Left colon (tissue), 2 donors: ENCODE measurements at regions not wholly inside any gene's neighbourhood (a gene's known extent, or its start where the extent isn't known, plus 50 kb on each side); places are given as distances from the start of the nearest gene placed in this dataset.
A peak's percentile ranks its signal among the peaks of the same experiment; 100 is the strongest.

ENCODE experiments used
- ATAC-seq: fragments of 200-7000 bp; cut with Tn5 transposase; one replicate; pipeline ENCODE4 v1.9.1; 2020; ENCODE audit warnings: mild to moderate bottlenecking, moderate library complexity
- DNase-seq, 2 donors: peaks; one replicate each; pipeline ENCODE4 v3.0.0-alpha.2; 2020
- intact Hi-C, 2 donors: fragments of 100-400 bp; cut with DNase I in 1 of 2; cut with micrococcal nuclease in 1 of 2; formaldehyde crosslinking; loops; one replicate each; pipeline versions ENCODE4 v1.11.2 to v1.14.0; 2022; cut with DNase I, micrococcal nuclease
- donor health status: DM: no; HTN: no; CAD: no.
- donor health status: DM: yes; HTN: yes; CAD: no.

GRCh38 chr6:97443408-97444080, 160.5 kb upstream of the MMS22L start:
- intact Hi-C loops = no loop called here
- DNase-seq (no peak), ATAC-seq (no peak)

GRCh38 chr6:97445407-97445806, 162.4 kb upstream of the MMS22L start:
- DNase-seq = no peak
- intact Hi-C loops = no loop called here
- ATAC-seq = no peak

DNA sequence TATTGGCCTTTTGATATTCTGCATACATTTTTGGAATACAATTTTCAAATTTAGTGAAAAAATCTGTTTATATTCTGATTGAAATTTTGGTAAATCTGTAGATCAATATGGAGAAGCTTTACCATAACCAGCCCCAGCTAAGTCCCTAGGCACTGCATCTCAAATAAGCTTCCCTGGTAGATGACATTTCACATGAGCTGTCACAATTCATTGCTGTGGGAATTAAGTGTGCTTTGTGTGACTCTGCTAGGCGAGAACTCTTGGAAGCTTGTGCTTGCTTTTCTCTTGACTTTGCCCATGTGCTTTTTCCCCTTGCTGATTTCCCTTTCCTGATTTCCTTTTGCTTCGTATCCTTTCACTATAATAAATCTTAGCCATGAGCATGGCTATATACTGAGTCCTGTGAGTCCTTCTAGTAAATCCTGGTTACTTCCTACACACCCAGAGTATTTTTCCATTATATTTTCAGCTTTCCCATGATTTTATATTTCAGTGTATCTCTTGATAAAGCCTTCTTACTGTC, 166.5 kb upstream of the MMS22L start:
- intact Hi-C loops = no loop called here
- no peak for ATAC-seq
- DNase-seq = no peak

DNA sequence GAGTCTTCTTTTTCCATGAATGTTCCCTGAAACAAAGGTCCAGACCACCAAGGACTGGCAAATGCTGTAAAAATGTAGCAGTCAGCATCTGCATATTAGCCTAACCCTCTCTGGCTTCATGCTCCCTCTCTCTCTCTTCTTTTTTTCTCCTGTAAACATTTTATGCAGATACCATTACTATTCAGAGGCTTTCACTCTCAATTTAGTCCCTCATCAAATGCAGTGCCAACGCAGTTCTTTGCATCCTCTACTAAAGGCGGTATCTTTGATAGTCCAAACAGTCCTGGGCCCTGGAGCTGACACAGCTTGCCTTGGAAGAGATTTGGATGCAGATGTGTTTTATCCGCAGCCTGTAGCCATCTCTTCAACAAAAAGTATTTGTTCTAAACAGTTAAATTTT, 167.1 kb upstream of the MMS22L start:
- intact Hi-C loops = no loop called here
- ATAC-seq (no peak), DNase-seq (no peak)

- DNase-seq (no peak), ATAC-seq (no peak)
- intact Hi-C loops = no loop called here
Measured at GRCh38 chr6:97456070-97456469, 173.1 kb upstream of the MMS22L start.

GRCh38 chr6:97459535-97459934, 176.5 kb upstream of the MMS22L start:
- DNase-seq = no peak
- no peak for ATAC-seq
- intact Hi-C loops = no loop called here

GRCh38 chr6:97459986-97460385, 177.0 kb upstream of the MMS22L start:
- intact Hi-C loops = no loop called here
- ATAC-seq = no peak

GRCh38 chr6:97460394-97461080, 177.5 kb upstream of the MMS22L start:
- ATAC-seq (no peak), DNase-seq (no peak)
- intact Hi-C loops = no loop called here

More at GRCh38 chr6:97459986-97460385, 177.0 kb upstream of the MMS22L start:
- no peak for DNase-seq

- intact Hi-C loops = no loop called here
- DNase-seq (no peak), ATAC-seq (no peak)
Measured at GRCh38 chr6:97461218-97461617, 178.2 kb upstream of the MMS22L start.

DNA sequence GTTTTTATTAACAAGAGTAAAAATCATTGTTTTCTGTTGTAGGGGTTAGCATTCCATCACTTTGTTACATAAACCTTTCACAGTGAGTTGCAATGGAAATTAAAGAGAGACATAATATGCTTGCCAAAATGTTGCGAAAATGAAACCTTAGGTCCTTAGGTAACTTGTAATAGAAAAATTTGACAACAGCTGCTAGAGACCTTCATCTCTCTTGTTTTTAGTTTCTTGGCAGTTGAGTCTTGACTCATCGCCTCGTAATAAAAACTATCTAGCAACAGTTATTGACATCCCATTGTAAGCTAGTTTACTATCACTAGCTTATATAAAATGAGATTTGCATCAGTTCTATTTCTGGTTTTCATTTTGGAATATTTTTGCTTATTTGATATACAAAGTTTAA, 179.0 kb upstream of the MMS22L start:
- DNase-seq = no peak
- no peak for ATAC-seq
- intact Hi-C loops = no loop called here

DNA sequence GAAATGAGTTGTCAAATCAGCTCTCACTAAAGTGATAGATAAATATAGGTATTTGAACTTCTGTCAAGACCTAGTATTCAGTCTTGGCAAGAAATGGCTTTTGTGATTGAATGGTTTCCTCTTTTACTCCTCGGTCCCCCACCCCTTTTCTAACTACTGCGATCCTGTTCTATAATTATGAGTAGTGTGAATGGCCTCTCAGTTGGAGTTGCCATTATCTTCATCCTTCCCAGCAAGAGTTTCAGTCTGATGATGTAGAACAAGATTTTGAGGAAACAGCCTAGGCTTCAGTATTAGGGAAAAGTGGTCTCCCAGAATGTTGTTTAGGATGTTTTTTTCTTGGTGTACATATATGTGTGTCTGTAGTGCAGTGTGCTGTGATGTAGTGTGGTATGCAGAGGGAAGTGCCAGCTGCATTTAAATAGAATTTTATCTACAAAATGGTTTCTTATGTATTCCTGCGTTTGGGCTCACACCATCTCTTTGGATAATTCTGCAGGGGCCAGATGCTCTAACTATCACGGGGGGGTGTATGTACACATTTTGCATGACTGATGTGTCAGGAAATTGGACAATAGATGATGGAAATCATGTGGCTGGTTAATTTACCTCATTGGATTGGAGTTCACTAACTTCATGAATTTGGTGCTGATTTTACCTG, 180.1 kb upstream of the MMS22L start:
- intact Hi-C loops = no loop called here
- no peak for DNase-seq
- ATAC-seq = no peak

DNA sequence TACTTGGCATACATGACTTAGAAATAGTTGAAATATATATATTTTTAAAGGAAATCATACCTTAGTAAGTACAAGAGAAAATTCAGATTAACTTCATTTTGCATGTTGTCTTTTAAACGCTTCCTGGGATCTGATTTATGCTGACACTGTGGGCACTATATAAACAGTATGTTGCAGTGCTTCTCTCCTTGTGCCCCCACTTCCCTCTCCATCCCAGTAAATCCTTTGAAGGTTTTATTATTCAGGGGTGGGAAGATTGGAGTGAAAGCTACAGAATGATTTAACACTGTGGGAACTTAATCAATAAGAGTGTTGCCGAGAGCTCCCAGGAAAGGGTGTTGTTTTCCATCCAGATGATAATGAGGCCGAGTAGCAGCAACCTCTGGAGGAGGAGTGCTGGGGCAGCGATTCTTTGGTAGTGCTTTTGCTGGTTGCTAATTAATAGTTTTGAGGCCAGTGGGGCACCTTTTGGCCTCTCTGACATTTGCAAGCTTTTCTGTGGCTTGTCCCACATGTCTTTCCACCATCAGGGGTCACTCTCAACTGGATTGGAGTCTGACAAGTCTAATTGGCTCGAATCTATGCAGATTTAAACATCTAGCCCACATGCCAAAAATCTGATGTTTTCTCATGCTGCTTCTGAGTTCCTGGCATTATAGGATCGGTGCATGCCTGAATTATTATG, 183.0 kb upstream of the MMS22L start:
- ATAC-seq (no peak), DNase-seq (no peak)
- intact Hi-C loops = no loop called here

GRCh38 chr6:97468981-97469380, 186.0 kb upstream of the MMS22L start:
- intact Hi-C loops = no loop called here
- DNase-seq (no peak), ATAC-seq (no peak)

GRCh38 chr6:97469451-97469850, 186.4 kb upstream of the MMS22L start:
- no peak for ATAC-seq
- DNase-seq = no peak
- intact Hi-C loops = no loop called here

GRCh38 chr6:97470322-97470721, 187.3 kb upstream of the MMS22L start:
- no peak for DNase-seq
- intact Hi-C loops = no loop called here
- no peak for ATAC-seq

DNA sequence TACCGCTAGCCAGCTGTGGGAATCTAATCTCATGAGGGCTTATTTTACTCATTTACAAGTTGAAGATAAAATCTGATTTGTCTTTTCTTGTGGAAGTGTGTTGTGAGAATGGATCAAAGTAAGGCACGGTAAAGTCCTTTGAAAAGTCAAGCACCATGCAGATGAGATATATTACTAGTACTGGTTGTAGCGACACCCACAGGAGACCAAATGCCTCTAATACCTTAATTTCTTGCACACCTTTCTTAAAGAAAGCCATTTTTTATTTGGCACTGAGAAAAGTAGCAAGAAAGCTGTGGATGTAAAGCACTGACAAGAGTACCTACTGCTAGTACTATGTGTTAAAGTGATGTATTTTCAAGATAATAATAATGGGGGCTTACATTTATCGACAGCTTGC, 191.0 kb upstream of the MMS22L start:
- no peak for DNase-seq
- ATAC-seq = no peak
- intact Hi-C loops = no loop called here

GRCh38 chr6:97497713-97498331, 214.8 kb upstream of the MMS22L start:
- ATAC-seq (peak; percentile 86), DNase-seq (peak; percentile 31 to 62)
- intact Hi-C loops = loop anchor here in 1 of 2 donors (5.0 kb wide), 2 partner anchors 1349 to 1619 kb away; no protein-coding TSS in a partner anchor

GRCh38 chr6:97501853-97502252, 218.8 kb upstream of the MMS22L start:
- ATAC-seq (no peak), DNase-seq (no peak)
- intact Hi-C loops = no loop called here

DNA sequence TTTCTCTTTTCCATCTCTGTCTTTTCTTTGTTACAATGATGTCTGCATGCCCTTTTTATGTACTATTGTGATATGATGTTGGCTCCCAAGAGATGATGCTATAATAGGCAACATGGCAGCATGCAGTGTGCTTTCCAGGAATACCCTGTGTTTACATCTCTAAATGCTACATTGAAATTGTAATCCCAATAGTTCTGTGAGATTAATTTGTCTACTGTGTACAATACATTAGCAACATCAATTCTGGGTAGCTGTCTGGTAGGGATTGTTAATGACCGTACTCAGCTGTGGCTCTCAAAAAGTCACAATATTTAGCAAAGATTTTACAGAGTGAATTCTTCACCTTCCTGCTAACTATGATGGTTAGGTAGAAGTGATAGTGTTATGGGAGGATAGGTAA, 225.6 kb upstream of the MMS22L start:
- intact Hi-C loops = no loop called here
- DNase-seq (no peak), ATAC-seq (no peak)
